GM20431 (cell line): ENCODE measurements at regions not wholly inside any gene's neighbourhood (a gene's known extent, or its start where the extent isn't known, plus 50 kb on each side); places are given as distances from the start of the nearest gene placed in this dataset.

Experiments
- in situ Hi-C: fragments of 300-500 bp; cut with MseI, MboI; formaldehyde crosslinking; loops from one replicate; pipeline ENCODE4 v1.15.0; 2020; ENCODE audit warnings: low sequenced_read_pairs; ENCODE audit not compliant: unreplicated experiment

DNA sequence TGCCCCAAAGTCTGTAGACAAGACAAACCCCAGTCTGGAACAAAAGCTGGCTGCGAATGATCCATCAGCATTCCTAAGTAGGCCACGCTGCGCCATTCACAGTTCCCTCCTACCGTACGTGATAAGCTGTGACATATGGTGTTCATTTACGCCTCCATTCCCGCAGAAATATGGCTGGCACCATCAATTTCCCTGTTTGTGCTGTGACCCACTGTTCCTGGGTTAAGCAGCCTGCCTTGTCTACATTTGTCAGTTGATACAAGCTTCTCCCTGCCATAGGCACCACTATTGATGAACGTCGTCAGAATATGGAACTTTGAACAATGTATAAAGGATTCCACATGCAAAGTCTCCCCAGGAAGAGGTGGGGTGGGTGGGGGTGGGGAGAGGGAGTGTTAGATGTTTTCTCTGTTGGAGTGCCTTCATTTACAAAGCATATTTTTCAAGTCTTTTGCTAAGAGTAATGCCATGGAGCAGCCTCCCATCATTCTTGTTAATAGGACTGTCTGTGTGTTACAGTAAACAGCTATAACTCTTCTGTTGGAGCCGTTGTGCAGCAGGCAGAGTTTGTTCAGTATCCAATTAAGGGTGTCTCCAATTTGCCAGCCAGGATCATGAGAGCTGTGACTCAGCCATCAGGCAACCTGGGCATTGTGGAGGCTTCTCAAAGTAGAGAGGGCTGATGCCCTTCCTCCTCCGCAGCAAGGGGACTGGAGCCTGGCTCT, 294.6 kb downstream of the TMEM114 start:
- in situ Hi-C loops = no loop called here

GRCh38 chr16:8293413-8293812, 296.9 kb downstream of the TMEM114 start:
- in situ Hi-C loops = no loop called here

DNA sequence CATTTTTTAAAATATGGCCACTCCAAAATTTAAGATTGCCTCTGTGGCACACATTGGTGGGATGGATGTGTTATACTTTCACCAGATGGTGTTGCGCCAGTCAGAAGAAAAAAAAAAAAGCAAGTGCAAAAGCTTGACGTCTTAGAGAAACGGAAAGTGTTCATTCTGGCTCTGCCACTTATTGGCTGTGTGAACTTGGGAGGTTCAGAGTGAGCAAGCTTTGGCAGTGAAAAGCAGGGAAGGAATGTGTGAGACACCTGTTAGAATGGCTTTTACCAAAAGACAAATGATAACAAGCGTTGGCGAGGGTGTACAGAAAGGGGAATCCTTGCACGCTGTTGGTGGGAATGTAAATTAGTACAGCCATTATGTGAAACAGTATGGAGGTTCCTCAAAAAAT, 298.0 kb downstream of the TMEM114 start:
- in situ Hi-C loops = no loop called here

- in situ Hi-C loops = no loop called here
Observed at GRCh38 chr16:8286348-8286747, 304.0 kb downstream of the TMEM114 start.

- in situ Hi-C loops = no loop called here
Observed at GRCh38 chr16:8283195-8283594, 307.1 kb downstream of the TMEM114 start.

DNA sequence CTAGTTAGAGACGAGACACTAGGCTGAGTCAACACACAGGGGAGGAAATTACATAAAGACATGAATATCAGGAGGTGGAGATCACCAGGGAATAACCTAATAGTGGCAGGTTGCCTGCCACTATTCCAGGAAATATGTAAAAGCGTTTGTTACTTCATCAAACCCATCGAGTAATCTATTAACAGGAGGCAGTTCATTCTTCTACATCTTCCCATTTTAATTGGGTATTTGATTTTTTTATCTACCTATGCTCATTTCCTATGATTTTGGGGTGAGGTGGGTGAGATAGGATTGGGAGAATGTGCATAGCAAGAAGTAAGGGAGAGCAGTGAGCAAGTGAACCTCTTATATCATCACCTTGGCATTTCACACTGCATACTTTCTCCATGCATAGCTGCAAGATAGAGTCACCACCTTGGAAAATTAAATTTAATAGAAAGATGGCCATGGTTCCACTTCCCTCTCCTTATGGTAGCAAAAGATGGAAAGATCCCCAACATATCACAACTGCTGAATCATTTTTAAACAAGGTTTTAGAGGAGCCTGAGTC, 312.2 kb downstream of the TMEM114 start:
- in situ Hi-C loops = no loop called here

- in situ Hi-C loops = no loop called here
Observed at GRCh38 chr16:8271344-8271743, 319.0 kb downstream of the TMEM114 start.

- in situ Hi-C loops = no loop called here
Observed at GRCh38 chr16:8262299-8262698, 328.0 kb downstream of the TMEM114 start.

GRCh38 chr16:8260140-8260539, 330.2 kb downstream of the TMEM114 start:
- in situ Hi-C loops = no loop called here

DNA sequence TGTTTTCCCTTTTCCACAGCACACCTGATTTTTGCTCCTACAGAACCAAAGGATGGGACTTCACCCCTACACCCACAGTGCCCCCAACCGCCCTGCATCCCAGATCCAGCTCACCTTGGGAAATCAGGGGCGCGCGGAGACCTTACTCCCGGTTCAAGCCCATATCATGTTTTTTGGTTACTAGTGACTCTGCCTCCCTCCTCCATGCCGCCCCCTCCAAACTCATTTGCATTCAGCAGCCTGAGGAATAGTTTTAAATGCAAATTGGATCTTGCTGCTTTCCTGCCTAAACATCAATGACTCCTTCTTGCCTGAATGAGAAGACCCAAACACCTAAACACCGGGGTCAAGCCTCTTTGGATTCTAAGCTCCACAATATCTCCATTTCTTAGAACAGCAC, 331.8 kb downstream of the TMEM114 start:
- in situ Hi-C loops = no loop called here

DNA sequence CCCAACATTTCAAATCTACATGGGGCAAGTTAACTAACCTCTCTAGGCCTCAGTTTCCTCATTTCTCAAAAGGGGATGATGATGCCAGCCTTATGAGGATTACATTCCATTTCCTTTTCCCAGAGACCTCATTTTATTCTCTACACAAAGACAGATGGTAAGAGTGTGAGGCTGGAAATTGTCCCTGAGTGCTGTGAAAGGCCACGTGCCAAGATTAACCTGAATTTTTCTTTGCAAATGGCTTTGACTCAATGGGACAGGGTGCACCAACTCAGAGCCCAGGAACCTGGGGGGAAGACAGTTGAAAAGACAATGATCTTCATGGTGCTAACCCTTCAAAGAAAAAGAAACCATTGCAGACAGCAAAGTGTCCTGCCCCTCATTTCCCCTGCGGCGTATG, 332.8 kb downstream of the TMEM114 start:
- in situ Hi-C loops = no loop called here

DNA sequence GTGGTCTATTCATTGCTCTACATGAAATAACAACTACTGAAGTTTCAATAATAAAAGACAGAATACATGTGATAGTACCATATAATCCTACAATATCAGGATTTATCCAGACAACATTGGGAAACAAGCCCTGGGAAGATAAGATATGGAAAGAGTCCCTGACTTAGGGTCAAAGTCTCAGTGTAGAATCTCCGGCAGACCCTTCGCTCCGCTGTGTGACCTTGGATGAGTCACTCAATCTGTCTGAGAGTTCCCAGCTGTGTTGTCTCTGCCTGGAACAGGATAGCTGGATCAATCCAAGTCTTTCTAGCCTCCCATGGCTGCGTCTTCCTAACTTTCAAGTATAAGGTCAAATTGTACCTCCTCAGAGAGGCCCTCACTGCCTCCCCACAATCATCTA, 335.9 kb downstream of the TMEM114 start:
- in situ Hi-C loops = no loop called here

- in situ Hi-C loops = no loop called here
Observed at GRCh38 chr16:8253718-8254117, 336.6 kb downstream of the TMEM114 start.

GRCh38 chr16:8251727-8252126, 338.6 kb downstream of the TMEM114 start:
- in situ Hi-C loops = no loop called here

GRCh38 chr16:8251298-8251697, 339.0 kb downstream of the TMEM114 start:
- in situ Hi-C loops = no loop called here

- in situ Hi-C loops = no loop called here
Observed at GRCh38 chr16:8247993-8248392, 342.3 kb downstream of the TMEM114 start.

GRCh38 chr16:8243981-8244380, 346.3 kb downstream of the TMEM114 start:
- in situ Hi-C loops = no loop called here

GRCh38 chr16:8241408-8241807, 348.9 kb downstream of the TMEM114 start:
- in situ Hi-C loops = no loop called here

DNA sequence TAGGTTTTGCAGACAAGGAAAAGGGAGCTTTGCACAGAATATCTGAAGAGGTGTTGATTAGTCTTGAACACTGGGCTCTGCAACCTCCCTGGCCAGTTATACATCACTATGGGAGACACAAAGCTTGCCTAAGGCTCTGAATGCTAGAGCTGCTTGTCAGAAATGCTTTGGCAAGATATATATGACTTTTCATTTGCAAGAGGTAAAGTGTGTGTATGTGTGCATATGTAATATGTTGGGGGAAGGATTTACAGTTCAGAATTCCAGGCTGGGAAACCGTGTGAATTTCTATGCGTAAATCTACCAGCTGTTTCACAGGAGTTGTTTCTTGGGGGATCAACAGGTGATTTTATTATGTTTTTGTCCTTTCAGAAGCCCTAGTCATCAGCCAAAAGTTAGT, 350.9 kb downstream of the TMEM114 start:
- in situ Hi-C loops = no loop called here

- in situ Hi-C loops = no loop called here
Observed at GRCh38 chr16:8237452-8237851, 352.9 kb downstream of the TMEM114 start.

GRCh38 chr16:8236816-8237215, 353.5 kb downstream of the TMEM114 start:
- in situ Hi-C loops = no loop called here

- in situ Hi-C loops = no loop called here
Observed at GRCh38 chr16:8230497-8230896, 359.8 kb downstream of the TMEM114 start.
